ENCODE measurements at regions not wholly inside any gene's neighbourhood (a gene's known extent, or its start where the extent isn't known, plus 50 kb on each side); places are given as distances from the start of the nearest gene placed in this dataset.

GRCh38 chr3:137082763-137083162, 125.0 kb downstream of the IL20RB start:
- TF ChIP-seq, protein P1, sequence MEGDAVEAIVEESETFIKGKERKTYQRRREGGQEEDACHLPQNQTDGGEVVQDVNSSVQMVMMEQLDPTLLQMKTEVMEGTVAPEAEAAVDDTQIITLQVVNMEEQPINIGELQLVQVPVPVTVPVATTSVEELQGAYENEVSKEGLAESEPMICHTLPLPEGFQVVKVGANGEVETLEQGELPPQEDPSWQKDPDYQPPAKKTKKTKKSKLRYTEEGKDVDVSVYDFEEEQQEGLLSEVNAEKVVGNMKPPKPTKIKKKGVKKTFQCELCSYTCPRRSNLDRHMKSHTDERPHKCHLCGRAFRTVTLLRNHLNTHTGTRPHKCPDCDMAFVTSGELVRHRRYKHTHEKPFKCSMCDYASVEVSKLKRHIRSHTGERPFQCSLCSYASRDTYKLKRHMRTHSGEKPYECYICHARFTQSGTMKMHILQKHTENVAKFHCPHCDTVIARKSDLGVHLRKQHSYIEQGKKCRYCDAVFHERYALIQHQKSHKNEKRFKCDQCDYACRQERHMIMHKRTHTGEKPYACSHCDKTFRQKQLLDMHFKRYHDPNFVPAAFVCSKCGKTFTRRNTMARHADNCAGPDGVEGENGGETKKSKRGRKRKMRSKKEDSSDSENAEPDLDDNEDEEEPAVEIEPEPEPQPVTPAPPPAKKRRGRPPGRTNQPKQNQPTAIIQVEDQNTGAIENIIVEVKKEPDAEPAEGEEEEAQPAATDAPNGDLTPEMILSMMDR (IDR thresholded peaks at IDR 0.05; ENCODE audit: low read length) = no peak
- no peak for TF ChIP-seq EZH2 (IDR thresholded peaks at IDR 0.05; ENCODE audit: borderline replicate concordance, low read length)

Data from OCI-LY1 (cell line).